ENCODE measurements at regions not wholly inside any gene's neighbourhood (a gene's known extent, or its start where the extent isn't known, plus 50 kb on each side); places are given as distances from the start of the nearest gene placed in this dataset.

DNA sequence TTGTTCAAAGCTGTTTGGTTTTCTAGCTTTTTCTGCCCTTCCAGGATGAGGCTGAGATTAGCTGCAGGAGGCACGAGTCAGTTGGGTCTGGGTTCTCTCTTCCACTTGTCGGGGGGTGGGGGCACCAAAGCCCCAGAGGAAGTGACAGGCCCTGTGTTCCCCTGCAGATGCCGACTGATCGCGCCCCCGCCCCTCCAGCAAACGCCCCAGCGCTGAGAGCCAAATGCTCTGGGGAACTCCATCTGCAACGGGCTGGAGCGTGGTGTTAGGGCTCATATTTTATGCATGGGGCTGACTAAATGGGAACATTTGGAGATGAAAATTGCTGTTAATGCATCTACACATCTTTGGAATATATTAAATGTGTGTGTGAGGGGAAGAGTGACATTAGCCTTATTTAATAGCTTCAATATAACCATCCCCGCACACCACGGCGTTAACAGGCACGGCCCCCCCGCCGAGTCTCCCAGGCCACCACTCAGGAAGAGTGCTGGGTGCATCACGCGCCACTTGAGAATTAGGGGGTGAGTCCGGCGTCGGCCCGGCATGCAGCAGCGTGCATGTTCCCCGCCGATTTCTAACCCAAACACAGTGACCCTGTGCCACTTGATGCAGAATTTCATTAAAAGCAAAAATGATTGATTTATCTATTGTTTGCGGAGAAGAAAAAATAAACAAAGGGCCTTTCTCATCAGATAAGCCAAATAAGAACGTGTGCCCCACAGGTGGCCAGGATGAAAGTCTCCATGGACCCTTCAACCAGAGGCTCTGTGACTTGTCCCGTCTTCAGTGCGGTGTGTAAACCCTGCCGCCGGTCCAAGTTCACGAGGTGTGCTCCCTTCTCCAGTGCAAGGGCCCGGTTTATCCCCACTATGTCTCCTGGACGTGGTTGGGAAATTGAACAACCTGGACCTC lies 165.0 kb upstream of the RTL1 start:
- TF ChIP-seq MAFF (IDR thresholded peaks at IDR 0.05; ENCODE audit: low read depth, low read length) (no peak), PAX8 (CRISPR knock-in tag; IDR thresholded peaks at IDR 0.05; ENCODE audit: borderline replicate concordance) (no peak), HOXD1 (CRISPR knock-in tag; IDR thresholded peaks at IDR 0.05) (no peak), SOX6 (IDR thresholded peaks at IDR 0.05) (no peak), SOX6 (CRISPR knock-in tag; IDR thresholded peaks at IDR 0.05) (no peak), ELF3 (CRISPR knock-in tag; IDR thresholded peaks at IDR 0.05) (no peak), ZSCAN29 (CRISPR knock-in tag; conservative IDR thresholded peaks at IDR 0.05) (no peak), KLF13 (CRISPR knock-in tag; IDR thresholded peaks at IDR 0.05) (no peak), ZNF431 (CRISPR knock-in tag; IDR thresholded peaks at IDR 0.05; ENCODE audit: borderline replicate concordance, low read depth) (no peak)
- TF ChIP-seq, protein P1, sequence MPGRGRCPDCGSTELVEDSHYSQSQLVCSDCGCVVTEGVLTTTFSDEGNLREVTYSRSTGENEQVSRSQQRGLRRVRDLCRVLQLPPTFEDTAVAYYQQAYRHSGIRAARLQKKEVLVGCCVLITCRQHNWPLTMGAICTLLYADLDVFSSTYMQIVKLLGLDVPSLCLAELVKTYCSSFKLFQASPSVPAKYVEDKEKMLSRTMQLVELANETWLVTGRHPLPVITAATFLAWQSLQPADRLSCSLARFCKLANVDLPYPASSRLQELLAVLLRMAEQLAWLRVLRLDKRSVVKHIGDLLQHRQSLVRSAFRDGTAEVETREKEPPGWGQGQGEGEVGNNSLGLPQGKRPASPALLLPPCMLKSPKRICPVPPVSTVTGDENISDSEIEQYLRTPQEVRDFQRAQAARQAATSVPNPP (CRISPR knock-in tag; IDR thresholded peaks at IDR 0.05) = no peak
- TF ChIP-seq, protein P2, sequence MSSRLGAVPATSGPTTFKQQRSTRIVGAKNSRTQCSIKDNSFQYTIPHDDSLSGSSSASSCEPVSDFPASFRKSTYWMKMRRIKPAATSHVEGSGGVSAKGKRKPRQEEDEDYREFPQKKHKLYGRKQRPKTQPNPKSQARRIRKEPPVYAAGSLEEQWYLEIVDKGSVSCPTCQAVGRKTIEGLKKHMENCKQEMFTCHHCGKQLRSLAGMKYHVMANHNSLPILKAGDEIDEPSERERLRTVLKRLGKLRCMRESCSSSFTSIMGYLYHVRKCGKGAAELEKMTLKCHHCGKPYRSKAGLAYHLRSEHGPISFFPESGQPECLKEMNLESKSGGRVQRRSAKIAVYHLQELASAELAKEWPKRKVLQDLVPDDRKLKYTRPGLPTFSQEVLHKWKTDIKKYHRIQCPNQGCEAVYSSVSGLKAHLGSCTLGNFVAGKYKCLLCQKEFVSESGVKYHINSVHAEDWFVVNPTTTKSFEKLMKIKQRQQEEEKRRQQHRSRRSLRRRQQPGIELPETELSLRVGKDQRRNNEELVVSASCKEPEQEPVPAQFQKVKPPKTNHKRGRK (CRISPR knock-in tag; IDR thresholded peaks at IDR 0.05) = no peak
- intact Hi-C loops (cut with micrococcal nuclease; ENCODE audit: unreplicated experiment) (no loop called here), in situ Hi-C loops (cut with HindIII; ENCODE audit: extremely low pct_ligation_motif_present, low pct_unique_long_range_greater_than_20kb) (loop anchor here (5.0 kb wide), 1 partner anchor 161 kb away; no protein-coding TSS in a partner anchor)
- no peak overlapping the region for H3K27ac ChIP-seq (ENCODE audit: extremely low read length, insufficient read depth, low read length)
- no peak overlapping the region for H3K9ac ChIP-seq (ENCODE audit: insufficient read depth, low read depth, low read length)
- FAIRE-seq = no peak
- DNase-seq (ENCODE audit: low spot score) = no peak
- H3K4me3 ChIP-seq (replicated peaks in 1 of 3; ENCODE audit: insufficient read depth in 1 of 3, low read depth in 2 of 3, low read length in 3 of 3) = no peak overlapping the region
- peaks cover 14 to 94% of the 10 kb centered on the region in 2 experiments; a peak in 4 of 5 replicates for H3K27me3 ChIP-seq (ENCODE audit: control insufficient read depth in 1 of 2, insufficient read depth in 2 of 2, low read length in 2 of 2)
- BruUV-seq (replicated peaks) = no TSS peak
- no peaks in the 10 kb centered on the region for H3K36me3 ChIP-seq (replicated peaks in 1 of 2; ENCODE audit: control insufficient read depth in 1 of 2, insufficient read depth in 2 of 2, low read length in 2 of 2)
- no peaks in the 10 kb centered on the region for H4K20me1 ChIP-seq (ENCODE audit: insufficient read depth, low read length)
- H2AFZ ChIP-seq (ENCODE audit: low read length) = no peak overlapping the region
- no peak overlapping the region for H3K4me2 ChIP-seq (ENCODE audit: low read depth, low read length)
- ATAC-seq = no peak
- POLR2A ChIA-PET = no interaction called here
- H3K79me2 ChIP-seq (ENCODE audit: insufficient read depth, low read length) = no peaks in the 10 kb centered on the region
- no peaks in the 10 kb centered on the region for H3K9me3 ChIP-seq (ENCODE audit: low read length)
- 43% methylated on average over 24 of the region's 34 CpGs for WGBS (ENCODE audit: low lambda C conversion rate)
- H3K4me1 ChIP-seq (ENCODE audit: insufficient read depth, low read length) = no peaks in the 10 kb centered on the region
- CTCF ChIA-PET (ENCODE audit: low intra/inter-chr PET ratio, low total read pairs) = no interaction called here
